WTC11 (cell line): ENCODE measurements at regions not wholly inside any gene's neighbourhood (a gene's known extent, or its start where the extent isn't known, plus 50 kb on each side); places are given as distances from the start of the nearest gene placed in this dataset.
"Not testable (repeated sequence)": the region's sequence is repeated elsewhere in the genome, so short reads cannot be mapped to it uniquely, and the experiment has no call there.

Source experiments
- ESRRA ChIP-seq: sonication (generic); formaldehyde crosslinking; IDR thresholded peaks from 2 replicates; pipeline ENCODE4 v1.8.1; 2022; ENCODE audit warnings: mild to moderate bottlenecking, missing genetic modification reagents, borderline replicate concordance
- MXD4 ChIP-seq: fragments of 250-450 bp; sonication (Bioruptor Pico); IDR thresholded peaks from 2 replicates; pipeline ENCODE4 v1.8.0; 2021; ENCODE audit warnings: mild to moderate bottlenecking, moderate library complexity, borderline replicate concordance

GRCh38 chr9:67349424-67349759 lies 357.0 kb upstream of the SPATA31A3 start:
- TF ChIP-seq MXD4, ESRRA (CRISPR knock-in tag): not testable (repeated sequence)
